Neural progenitor cell (in vitro differentiated cells): ENCODE measurements at regions not wholly inside any gene's neighbourhood (a gene's known extent, or its start where the extent isn't known, plus 50 kb on each side); places are given as distances from the start of the nearest gene placed in this dataset.

ENCODE experiments used
- DNase-seq: peaks from one replicate; pipeline ENCODE4 v3.0.0-alpha.2; 2016; ENCODE audit warnings: low spot score
- H2AFZ ChIP-seq: fragments of 200-600 bp; sonication (generic); replicated peaks from 2 replicates; pipeline ENCODE4 v1.6.1; 2016; ENCODE audit warnings: antibody characterized with exemption
- H3F3A ChIP-seq: fragments of 200-600 bp; sonication (generic); 2 replicates; pipeline ENCODE4 v1.6.1; 2016; ENCODE audit warnings: antibody characterized with exemption, low read depth
- H3K27ac ChIP-seq: fragments of 200-600 bp; sonication (generic); 2 replicates; pipeline ENCODE4 v1.5.1; 2016; ENCODE audit warnings: mild to moderate bottlenecking
- H3K27me3 ChIP-seq: fragments of 200-600 bp; sonication (generic); 2 replicates; pipeline ENCODE4 v1.6.1; 2016; ENCODE audit warnings: mild to moderate bottlenecking, moderate library complexity
- H3K36me3 ChIP-seq: fragments of 200-600 bp; sonication (generic); 2 replicates; pipeline ENCODE4 v1.5.1; 2016
- H3K4me1 ChIP-seq: fragments of 200-600 bp; sonication (generic); 2 replicates; pipeline ENCODE4 v1.6.1; 2016; ENCODE audit warnings: mixed run types
- H3K4me2 ChIP-seq: fragments of 200-600 bp; sonication (generic); 2 replicates; pipeline ENCODE4 v1.6.1; 2016
- H3K4me3 ChIP-seq: fragments of 200-600 bp; sonication (generic); 2 replicates; pipeline ENCODE4 v1.5.1; 2016
- H3K79me2 ChIP-seq: fragments of 200-600 bp; sonication (generic); 2 replicates; pipeline ENCODE4 v1.6.1; 2016; ENCODE audit warnings: low read depth
- H3K9ac ChIP-seq: fragments of 200-600 bp; sonication (generic); 2 replicates; pipeline ENCODE4 v1.6.1; 2016
- H3K9me3 ChIP-seq: fragments of 200-600 bp; sonication (generic); 2 replicates; pipeline ENCODE4 v1.5.1; 2016; ENCODE audit warnings: low read depth
- H4K20me1 ChIP-seq: fragments of 200-600 bp; sonication (generic); 2 replicates; pipeline ENCODE4 v1.6.1; 2016; ENCODE audit warnings: low read depth
- H3K27ac Mint-ChIP-seq: 3 replicates; pipeline ENCODE4 v1.8.0; 2021; ENCODE audit warnings: mixed read lengths
- H3K27me3 Mint-ChIP-seq: 2 replicates; pipeline ENCODE4 v1.8.0; 2022; ENCODE audit warnings: low read depth, mild to moderate bottlenecking, inconsistent platforms, moderate library complexity, mixed read lengths; ENCODE audit not compliant: insufficient read depth
- H3K36me3 Mint-ChIP-seq: 3 replicates; pipeline ENCODE4 v1.8.0; 2021; ENCODE audit warnings: mixed read lengths
- H3K4me1 Mint-ChIP-seq: 3 replicates; pipeline ENCODE4 v1.8.0; 2021; ENCODE audit warnings: mixed read lengths
- H3K4me3 Mint-ChIP-seq: 3 replicates; pipeline ENCODE4 v1.8.0; 2021; ENCODE audit warnings: mild to moderate bottlenecking, moderate library complexity, mixed read lengths
- H3K9me3 Mint-ChIP-seq: 3 replicates; pipeline ENCODE4 v1.8.0; 2020; ENCODE audit warnings: mixed read lengths
- CTCF ChIP-seq: fragments of 200-600 bp; sonication (generic); IDR thresholded peaks from 2 replicates; pipeline ENCODE4 v1.5.1; 2017; ENCODE audit warnings: antibody characterized with exemption, mild to moderate bottlenecking
- EZH2 ChIP-seq: fragments of 200-600 bp; sonication (generic); IDR thresholded peaks from 2 replicates; pipeline ENCODE4 v1.6.1; 2017; ENCODE audit warnings: antibody characterized with exemption, mild to moderate bottlenecking, moderate library complexity
- EZH2phosphoT487 ChIP-seq: fragments of 200-600 bp; sonication (generic); IDR thresholded peaks from 2 replicates; pipeline ENCODE4 v1.6.1; 2017; ENCODE audit warnings: antibody characterized with exemption

GRCh38 chr14:88129306-88130056, 124.5 kb downstream of the GPR65 start:
- H3K4me1 Mint-ChIP-seq: no peaks in the 10 kb centered on the region
- Histone ChIP-seq H3K9me3 (no peaks in the 10 kb centered on the region), H2AFZ (no peak overlapping the region), H4K20me1 (no peaks in the 10 kb centered on the region), H3K4me3 (no peak overlapping the region), H3K27me3 (no peaks in the 10 kb centered on the region), H3F3A (no peaks in the 10 kb centered on the region), H3K4me1 (no peaks in the 10 kb centered on the region), H3K36me3 (no peaks in the 10 kb centered on the region), H3K4me2 (no peak overlapping the region), H3K9ac (no peak overlapping the region), H3K27ac (no peak overlapping the region), H3K79me2 (no peaks in the 10 kb centered on the region)
- no peaks in the 10 kb centered on the region for H3K36me3 Mint-ChIP-seq
- no peak overlapping the region for H3K27ac Mint-ChIP-seq
- H3K27me3 Mint-ChIP-seq: no peaks in the 10 kb centered on the region
- no peak overlapping the region for H3K4me3 Mint-ChIP-seq
- H3K9me3 Mint-ChIP-seq: peaks cover 4% of the 10 kb centered on the region
- TF ChIP-seq CTCF (no peak), EZH2 (no peak), EZH2phosphoT487 (no peak)
- DNase-seq: no peak

- no peak overlapping the region for H2AFZ ChIP-seq
- H3K9me3 Mint-ChIP-seq: peaks cover 4% of the 10 kb centered on the region
- no peaks in the 10 kb centered on the region for H3K4me1 Mint-ChIP-seq
Observed at GRCh38 chr14:88130057-88130432, 125.1 kb downstream of the GPR65 start.

More at GRCh38 chr14:88130057-88130432, 125.1 kb downstream of the GPR65 start:
- Mint-ChIP-seq H3K27ac (no peak overlapping the region), H3K27me3 (no peaks in the 10 kb centered on the region), H3K4me3 (no peak overlapping the region), H3K36me3 (no peaks in the 10 kb centered on the region)
- H3K4me1 ChIP-seq: no peaks in the 10 kb centered on the region
- TF ChIP-seq EZH2phosphoT487: no peak
- no peak for TF ChIP-seq CTCF
- no peak for TF ChIP-seq EZH2
- H3K4me2 ChIP-seq: no peak overlapping the region
- no peak overlapping the region for H3K4me3 ChIP-seq
- H3K9me3 ChIP-seq: no peaks in the 10 kb centered on the region
- H3K79me2 ChIP-seq: no peaks in the 10 kb centered on the region
- H4K20me1 ChIP-seq: no peaks in the 10 kb centered on the region
- H3K27me3 ChIP-seq: no peaks in the 10 kb centered on the region
- no peak overlapping the region for H3K9ac ChIP-seq
- H3F3A ChIP-seq: no peaks in the 10 kb centered on the region
- DNase-seq: no peak
- no peak overlapping the region for H3K27ac ChIP-seq
- no peaks in the 10 kb centered on the region for H3K36me3 ChIP-seq
